ENCODE measurements at regions not wholly inside any gene's neighbourhood (a gene's known extent, or its start where the extent isn't known, plus 50 kb on each side); places are given as distances from the start of the nearest gene placed in this dataset.
"Not testable (repeated sequence)": the region's sequence is repeated elsewhere in the genome, so short reads cannot be mapped to it uniquely, and the experiment has no call there.

GRCh38 chr17:33832262-33832661 lies 422.8 kb upstream of the CCL2 start:
- no peak for DNase-seq (ENCODE audit: low read depth in 2 of 2)

- no peak for DNase-seq (ENCODE audit: low read depth in 2 of 2)
These were observed 417.8 kb upstream of the CCL2 start for GRCh38 chr17:33837281-33837680.

DNA sequence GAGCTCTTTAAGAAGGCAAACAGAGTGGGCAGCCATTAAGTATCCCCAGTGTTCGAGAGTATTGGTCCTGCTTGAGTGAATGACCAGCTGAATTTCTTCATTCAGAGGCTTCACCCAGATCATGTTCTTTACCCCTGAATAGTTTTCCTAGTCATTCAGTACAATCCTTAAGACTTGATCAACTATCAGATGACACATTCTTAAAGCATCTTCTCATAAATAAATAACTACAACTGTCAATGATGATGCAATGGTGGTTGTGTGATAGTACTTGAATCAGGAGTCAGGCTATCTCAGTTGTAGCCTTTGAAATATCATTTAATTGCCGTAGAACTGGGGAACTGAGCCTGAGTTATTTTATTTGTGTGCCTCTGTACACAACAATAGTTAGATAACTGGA lies 416.8 kb upstream of the CCL2 start:
- no peak for DNase-seq (ENCODE audit: low read depth in 2 of 2)

DNA sequence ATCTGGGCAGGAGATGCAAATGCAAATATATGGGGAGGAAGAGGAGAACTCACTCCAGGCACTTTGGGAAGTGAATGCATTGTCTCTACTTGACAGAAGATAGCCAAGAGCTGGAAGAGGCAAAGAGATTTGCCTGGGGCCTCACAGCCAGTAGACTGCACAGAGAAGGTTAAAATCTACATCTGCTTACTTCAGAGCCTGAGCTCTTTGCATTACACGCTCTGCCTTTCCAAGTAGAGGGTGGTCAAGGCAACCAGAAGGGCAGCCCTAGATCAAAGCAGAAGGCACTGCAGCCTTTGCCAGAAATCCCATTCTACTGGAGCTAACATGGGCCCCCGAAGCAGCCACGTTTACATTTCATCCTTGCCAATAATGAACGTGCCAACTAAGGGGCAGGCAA lies 407.2 kb upstream of the CCL2 start:
- no peak for DNase-seq (ENCODE audit: low read depth in 2 of 2)

- DNase-seq (ENCODE audit: low read depth in 2 of 2) = no peak
These were observed 406.7 kb upstream of the CCL2 start for GRCh38 chr17:33848433-33848832.

GRCh38 chr17:33854596-33854995 lies 400.5 kb upstream of the CCL2 start:
- DNase-seq (ENCODE audit: low read depth in 2 of 2) = no peak

GRCh38 chr17:33858121-33858520 lies 397.0 kb upstream of the CCL2 start:
- no peak for DNase-seq (ENCODE audit: low read depth in 2 of 2)

GRCh38 chr17:33858682-33859081 lies 396.4 kb upstream of the CCL2 start:
- DNase-seq (ENCODE audit: low read depth in 2 of 2) = no peak

DNA sequence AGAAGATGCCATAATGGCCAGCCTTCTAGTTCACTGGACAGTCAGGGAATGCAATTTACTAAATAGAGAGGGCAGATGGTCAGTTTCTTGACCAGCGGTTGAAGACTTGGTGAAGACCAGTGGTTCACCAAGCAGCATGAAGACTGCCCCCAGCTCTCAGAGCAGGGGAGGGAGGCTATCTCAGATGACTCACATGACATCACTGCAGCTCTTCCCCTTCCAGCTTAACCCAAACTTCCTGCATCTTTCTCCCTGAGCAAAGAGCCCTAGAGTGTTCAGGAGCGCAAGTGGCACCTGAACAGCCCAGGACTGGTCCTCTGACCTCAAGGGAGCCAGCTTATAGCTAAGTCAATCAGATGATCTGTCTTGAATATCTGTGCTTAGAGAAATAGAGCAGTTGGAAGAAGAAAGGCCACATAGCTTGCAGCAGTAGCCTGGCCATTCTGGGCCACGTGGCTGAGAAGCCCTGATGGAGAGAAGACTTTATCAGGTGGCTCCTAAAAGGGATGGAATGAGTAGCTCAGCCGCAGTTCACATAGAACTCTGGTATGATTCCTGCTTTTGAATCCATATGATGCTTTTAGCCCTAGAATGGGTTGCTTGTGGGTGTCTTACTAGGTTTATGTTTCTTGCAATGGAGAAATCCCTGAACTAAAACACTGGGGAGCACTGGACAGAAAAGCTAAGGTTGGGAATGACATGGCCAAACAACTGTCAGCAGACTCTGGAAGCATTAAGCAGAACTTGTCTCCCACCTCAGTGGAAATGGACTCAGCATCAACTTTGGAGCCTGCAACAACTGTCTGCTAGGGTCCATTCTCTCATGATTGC lies 392.1 kb upstream of the CCL2 start:
- no peak for DNase-seq (ENCODE audit: low read depth in 2 of 2)

DNA sequence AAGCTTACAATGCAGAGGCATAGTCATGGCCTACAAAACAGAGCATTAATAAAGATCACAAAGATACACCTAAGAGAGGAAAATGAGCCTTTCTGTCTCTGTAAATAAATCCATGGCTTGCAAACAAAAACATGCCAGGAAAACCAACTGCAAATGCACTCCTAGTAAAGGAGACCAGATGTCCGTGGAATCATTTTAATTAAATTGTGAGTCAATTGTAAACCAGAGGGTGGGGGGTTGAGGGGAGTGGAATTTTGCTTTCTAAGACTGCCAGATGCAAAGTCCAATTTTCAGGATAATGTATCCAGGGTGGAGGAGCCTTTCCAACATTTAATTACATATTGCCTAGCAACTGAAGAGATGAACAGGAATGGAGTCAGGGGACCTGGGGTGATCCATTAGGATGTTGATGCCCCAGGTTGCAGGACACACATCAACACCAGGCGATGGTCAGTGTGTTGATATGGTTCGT lies 390.3 kb upstream of the CCL2 start:
- DNase-seq (ENCODE audit: low read depth in 2 of 2) = no peak

DNA sequence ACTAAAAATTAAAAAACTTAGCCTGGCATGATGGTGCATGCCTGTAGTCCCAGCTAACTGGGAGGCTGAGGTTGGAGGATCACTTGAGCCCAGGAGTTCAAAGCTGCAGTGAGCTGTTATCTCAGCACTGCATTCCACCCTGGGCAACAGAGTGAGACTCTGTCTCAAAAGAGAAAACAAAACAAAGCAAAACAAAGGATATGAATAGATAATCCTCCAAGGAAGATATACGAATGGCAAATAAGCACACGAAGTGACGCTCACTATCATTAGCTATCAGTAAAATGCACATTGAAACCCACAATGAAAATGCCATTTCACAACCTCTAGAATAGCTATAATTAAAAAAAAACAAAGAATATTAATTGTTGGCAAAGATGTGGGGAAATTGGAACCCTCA lies 386.2 kb upstream of the CCL2 start:
- DNase-seq (ENCODE audit: low read depth in 2 of 2) = no peak

DNA sequence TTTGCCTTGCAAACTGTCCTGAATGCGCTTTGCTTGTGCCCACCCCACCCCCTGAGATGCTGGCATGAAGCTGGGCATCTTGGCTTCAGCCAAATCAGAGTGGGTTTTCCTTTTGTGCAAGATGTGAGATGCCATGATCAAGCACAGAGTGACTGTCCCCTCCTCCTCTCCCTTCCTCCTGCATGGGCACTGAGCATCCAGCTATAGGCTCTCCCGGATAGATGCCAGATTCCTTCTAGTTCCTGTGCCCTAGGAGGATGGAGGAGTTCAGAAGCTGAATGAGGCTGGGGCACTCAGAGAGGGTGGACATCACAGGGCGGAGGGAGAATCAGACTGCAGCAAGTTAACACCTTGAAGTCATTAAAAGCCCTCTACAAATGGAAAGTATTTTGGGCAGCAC lies 384.1 kb upstream of the CCL2 start:
- DNase-seq (ENCODE audit: low read depth in 2 of 2) = no peak

- no peak for DNase-seq (ENCODE audit: low read depth in 2 of 2)
These were observed 383.2 kb upstream of the CCL2 start for GRCh38 chr17:33871720-33872540.

- no peak for DNase-seq (ENCODE audit: low read depth in 2 of 2)
These were observed 381.9 kb upstream of the CCL2 start for GRCh38 chr17:33873201-33873617.

DNA sequence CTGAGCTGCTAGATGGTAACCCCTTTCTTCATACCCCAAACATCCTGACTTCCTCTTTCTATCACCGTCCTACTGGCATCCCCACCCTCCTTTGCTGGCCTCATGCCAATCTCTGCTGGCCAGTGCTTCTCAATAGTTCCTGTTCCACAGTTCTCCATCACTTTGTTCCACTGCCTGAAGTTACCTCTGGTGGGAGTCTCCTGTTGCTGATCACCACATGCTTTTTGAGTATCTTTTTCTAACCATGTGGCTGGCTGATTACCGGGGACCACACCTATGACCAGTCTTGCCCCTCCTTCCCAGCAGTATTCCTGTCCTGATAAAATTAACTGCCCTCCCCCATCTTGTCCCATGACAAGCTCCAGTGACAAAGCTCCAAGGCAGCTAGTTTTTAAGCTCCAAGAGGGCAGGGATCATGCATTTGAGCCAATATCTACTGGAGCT lies 380.4 kb upstream of the CCL2 start:
- DNase-seq (ENCODE audit: low read depth in 2 of 2) = no peak

GRCh38 chr17:33875973-33876372 lies 379.1 kb upstream of the CCL2 start:
- no peak for DNase-seq (ENCODE audit: low read depth in 2 of 2)

- DNase-seq (ENCODE audit: low read depth in 2 of 2) = not testable (repeated sequence)
These were observed 372.8 kb upstream of the CCL2 start for GRCh38 chr17:33882273-33882672.

DNA sequence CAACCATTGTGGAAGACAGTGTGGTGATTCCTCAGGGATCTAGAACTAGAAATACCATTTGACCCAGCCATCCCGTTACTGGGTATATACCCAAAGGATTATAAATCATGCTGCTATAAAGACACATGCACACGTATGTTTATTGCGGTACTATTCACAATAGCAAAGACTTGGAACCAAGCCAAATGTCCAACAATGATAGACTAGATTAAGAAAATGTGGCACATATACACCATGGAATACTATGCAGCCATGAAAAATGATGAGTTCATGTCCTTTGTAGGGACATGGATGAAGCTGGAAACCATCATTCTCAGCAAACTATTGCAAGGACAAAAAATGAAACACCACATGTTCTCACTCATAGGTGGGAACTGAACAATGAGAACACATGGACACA lies 372.4 kb upstream of the CCL2 start:
- DNase-seq (ENCODE audit: low read depth in 2 of 2) = not testable (repeated sequence)

GRCh38 chr17:33888455-33888854 lies 366.6 kb upstream of the CCL2 start:
- no peak for DNase-seq (ENCODE audit: low read depth in 2 of 2)

DNA sequence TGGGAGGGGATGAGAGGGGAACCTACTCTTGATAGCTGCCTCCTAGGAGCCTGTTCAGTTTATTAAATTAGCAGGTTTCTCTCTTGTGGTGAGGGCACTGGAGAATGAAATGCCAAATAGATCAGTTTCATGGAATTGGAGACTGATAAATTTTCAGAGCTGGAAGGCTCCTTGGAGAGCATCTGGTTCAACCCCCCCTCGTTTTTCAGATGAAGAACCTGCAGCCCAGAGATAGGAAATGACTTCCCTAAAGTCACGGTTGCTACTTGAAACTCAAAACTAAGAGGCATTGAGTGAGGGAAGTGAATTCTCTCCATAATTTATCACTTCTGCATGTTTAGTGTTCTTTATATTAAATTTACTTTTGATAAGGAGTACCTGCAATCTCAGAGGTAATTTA lies 366.0 kb upstream of the CCL2 start:
- no peak for DNase-seq (ENCODE audit: low read depth in 2 of 2)

DNA sequence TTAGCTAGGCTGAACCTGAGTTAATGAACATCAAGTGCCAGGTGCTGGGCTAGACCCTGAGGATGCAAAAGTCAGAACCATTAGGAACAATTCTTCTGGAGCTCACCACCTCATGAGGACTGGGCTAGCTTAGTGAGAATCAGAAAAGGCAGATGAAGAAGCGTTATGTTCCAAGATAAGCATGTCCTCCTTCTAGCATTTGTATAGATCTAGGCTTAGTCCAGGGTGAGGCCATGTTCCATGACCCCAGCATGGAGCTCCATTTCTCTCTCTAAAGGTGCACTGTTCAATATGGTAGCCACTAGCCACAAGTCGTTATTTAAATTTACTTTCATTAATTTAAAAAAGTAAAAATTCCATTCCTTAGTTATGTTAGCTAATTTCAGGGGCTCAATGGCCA lies 365.3 kb upstream of the CCL2 start:
- DNase-seq (ENCODE audit: low read depth in 2 of 2) = no peak

DNA sequence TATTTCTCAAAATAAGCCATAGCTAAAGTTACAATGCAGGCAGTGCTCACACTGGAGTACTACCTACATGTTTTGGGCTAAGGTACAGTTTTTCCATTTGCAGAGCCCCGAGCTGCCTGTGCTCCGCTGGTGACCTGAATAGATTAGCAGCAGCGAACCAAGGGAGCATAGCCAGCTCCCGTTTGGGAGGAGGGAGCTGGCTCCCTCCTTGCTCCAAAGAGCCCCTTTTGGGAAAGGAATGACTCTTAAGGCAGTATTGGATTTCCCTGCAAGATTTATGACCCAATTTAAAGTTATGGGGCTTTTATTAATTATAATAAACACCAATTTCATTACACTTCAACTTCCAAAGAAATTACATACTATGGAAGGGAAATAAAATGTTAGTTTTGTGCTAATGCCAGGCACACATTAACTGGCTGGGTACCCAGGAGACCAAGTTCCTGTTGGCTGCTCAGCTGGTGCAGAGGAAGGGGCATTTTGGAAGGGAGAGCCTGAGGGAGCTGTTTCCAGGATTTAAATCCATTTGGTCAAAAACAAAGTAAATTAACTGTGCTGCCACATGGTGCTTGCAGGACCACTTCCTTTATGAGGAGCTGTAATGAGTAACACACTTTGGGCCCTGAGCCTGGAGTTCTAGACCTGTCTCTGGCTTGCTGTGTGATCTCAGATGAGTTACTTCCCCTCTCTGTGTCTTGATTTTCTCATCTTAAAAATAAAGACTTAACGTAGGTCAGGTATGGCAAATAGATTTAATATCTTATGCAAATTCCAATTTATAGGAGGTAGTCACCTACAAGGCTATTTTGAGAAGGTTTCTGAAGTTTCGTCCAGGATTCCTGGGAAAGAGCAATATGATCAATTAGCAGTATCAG lies 362.1 kb upstream of the CCL2 start:
- no peak for DNase-seq (ENCODE audit: low read depth in 2 of 2)

All from stimulated activated CD4-positive, alpha-beta T cell treated with anti-CD3 and anti-CD28 coated beads, Interleukin-12 subunit alpha, Interleukin-12 subunit beta, amount 100 ng/mL, for 24 hours (primary cell).